Activated CD4-positive, alpha-beta T cell treated with anti-CD3 and anti-CD28 coated beads for 36 hours (primary cell): ENCODE measurements at regions not wholly inside any gene's neighbourhood (a gene's known extent, or its start where the extent isn't known, plus 50 kb on each side); places are given as distances from the start of the nearest gene placed in this dataset.
A peak's percentile ranks its signal among the peaks of the same experiment; 100 is the strongest.
"Not testable (repeated sequence)": the region's sequence is repeated elsewhere in the genome, so short reads cannot be mapped to it uniquely, and the experiment has no call there.

Experiments used
- ATAC-seq: fragments of 200-7000 bp; cut with Tn5 transposase; one replicate; pipeline ENCODE4 v1.10.0; 2021; ENCODE audit warnings: mild to moderate bottlenecking, moderate library complexity
- CTCF ChIA-PET: fragments of 350-600 bp; sonication (Branson Sonifier 250); formaldehyde crosslinking; loops from one replicate; lab custom pipeline; 2021; ENCODE audit warnings: antibody characterized with exemption; lab: Charles Lee
- POLR2A ChIA-PET: fragments of 350-600 bp; sonication (Branson Sonifier 250); formaldehyde crosslinking; loops from one replicate; lab custom pipeline; 2021; ENCODE audit warnings: antibody characterized with exemption, inconsistent platforms; lab: Charles Lee
- DNase-seq: peaks from one replicate; pipeline ENCODE4 v3.0.0-alpha.2; 2020
- H3K27ac Mint-ChIP-seq: one replicate; pipeline ENCODE4 v1.8.0; 2021; ENCODE audit warnings: mixed read lengths
- H3K27me3 Mint-ChIP-seq: one replicate; pipeline ENCODE4 v1.8.0; 2021; ENCODE audit warnings: mixed read lengths
- H3K36me3 Mint-ChIP-seq: one replicate; pipeline ENCODE4 v1.8.0; 2021; ENCODE audit warnings: low read depth, mixed read lengths
- H3K4me1 Mint-ChIP-seq: one replicate; pipeline ENCODE4 v1.8.0; 2021; ENCODE audit warnings: mixed read lengths
- H3K4me3 Mint-ChIP-seq: one replicate; pipeline ENCODE4 v1.8.0; 2021; ENCODE audit warnings: mild to moderate bottlenecking, moderate library complexity, mixed read lengths
- H3K9me3 Mint-ChIP-seq: one replicate; pipeline ENCODE4 v1.8.0; 2021; ENCODE audit warnings: low read depth, mixed read lengths
- intact Hi-C, 2 experiments: fragments of 100-400 bp; cut with DNase I in 1 of 2; cut with micrococcal nuclease in 1 of 2; formaldehyde crosslinking; loops; one replicate each; pipeline versions ENCODE4 v1.14.2 to v1.15.1; 2022 to 2024; cut with DNase I, micrococcal nuclease

GRCh38 chr4:26057839-26058238 is 143.8 kb downstream of the SMIM20 start:
- intact Hi-C loops = loop anchor here in 1 of 2 experiments (1.0 kb wide), 1 partner anchor 16 kb away; no protein-coding TSS in a partner anchor
- H3K4me3 Mint-ChIP-seq = not testable (repeated sequence)

DNA sequence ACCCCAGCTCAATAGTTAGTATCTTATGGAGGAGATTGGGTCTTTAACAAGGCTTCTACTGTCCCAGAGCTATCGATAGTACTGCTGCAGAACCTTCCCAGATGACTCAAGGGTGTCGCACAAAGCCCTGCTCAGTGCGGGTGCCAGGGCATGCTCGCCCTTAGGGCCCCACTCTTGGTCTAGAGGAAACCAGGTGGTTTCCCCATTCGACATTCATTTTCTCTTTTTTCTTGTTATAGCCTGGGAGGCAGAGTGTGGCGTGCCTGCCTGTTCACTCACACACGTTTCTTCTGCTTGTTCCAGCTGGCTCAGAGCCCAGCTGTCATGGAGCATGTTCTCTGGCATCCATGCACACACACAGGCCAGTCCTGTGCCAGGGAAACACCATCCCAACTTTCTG is 144.5 kb downstream of the SMIM20 start:
- no peak overlapping the region for H3K4me3 Mint-ChIP-seq
- DNase-seq (peak; percentile 80), ATAC-seq (peak; percentile 97)
- ChIA-PET POLR2A (interaction anchor here (0.7 to 1.1 kb wide), 2 partner anchors 261 to 275 kb away, joined by 3 read pairs; no protein-coding TSS in a partner anchor), CTCF (interaction anchor here (0.7 to 1.6 kb wide), 10 partner anchors 10 to 415 kb away, joined by 3 to 6 read pairs (median 3); no protein-coding TSS in a partner anchor)
- peaks cover 5% of the 10 kb centered on the region for H3K9me3 Mint-ChIP-seq
- intact Hi-C loops = loop anchor here in 1 of 2 experiments (1.0 kb wide), 1 partner anchor 16 kb away; no protein-coding TSS in a partner anchor
- H3K36me3 Mint-ChIP-seq = no peaks in the 10 kb centered on the region
- peaks cover 9% of the 10 kb centered on the region for H3K27me3 Mint-ChIP-seq
- H3K27ac Mint-ChIP-seq = peak overlapping the region; percentile 53
- H3K4me1 Mint-ChIP-seq = peaks cover 20% of the 10 kb centered on the region

More at GRCh38 chr4:26057839-26058238, 143.8 kb downstream of the SMIM20 start:
- not testable (repeated sequence) for H3K36me3 Mint-ChIP-seq, DNase-seq, H3K27ac Mint-ChIP-seq, H3K27me3 Mint-ChIP-seq, ATAC-seq, H3K9me3 Mint-ChIP-seq
- H3K4me1 Mint-ChIP-seq = peaks cover 20% of the 10 kb centered on the region
- CTCF ChIA-PET = interaction anchor here (0.6 to 1.2 kb wide), 5 partner anchors 31 to 416 kb away, joined by 3 read pairs; no protein-coding TSS in a partner anchor
- POLR2A ChIA-PET = interaction anchor here (0.6 kb wide), 1 partner anchor 135 kb away, joined by 3 read pairs; no protein-coding TSS in a partner anchor

DNA sequence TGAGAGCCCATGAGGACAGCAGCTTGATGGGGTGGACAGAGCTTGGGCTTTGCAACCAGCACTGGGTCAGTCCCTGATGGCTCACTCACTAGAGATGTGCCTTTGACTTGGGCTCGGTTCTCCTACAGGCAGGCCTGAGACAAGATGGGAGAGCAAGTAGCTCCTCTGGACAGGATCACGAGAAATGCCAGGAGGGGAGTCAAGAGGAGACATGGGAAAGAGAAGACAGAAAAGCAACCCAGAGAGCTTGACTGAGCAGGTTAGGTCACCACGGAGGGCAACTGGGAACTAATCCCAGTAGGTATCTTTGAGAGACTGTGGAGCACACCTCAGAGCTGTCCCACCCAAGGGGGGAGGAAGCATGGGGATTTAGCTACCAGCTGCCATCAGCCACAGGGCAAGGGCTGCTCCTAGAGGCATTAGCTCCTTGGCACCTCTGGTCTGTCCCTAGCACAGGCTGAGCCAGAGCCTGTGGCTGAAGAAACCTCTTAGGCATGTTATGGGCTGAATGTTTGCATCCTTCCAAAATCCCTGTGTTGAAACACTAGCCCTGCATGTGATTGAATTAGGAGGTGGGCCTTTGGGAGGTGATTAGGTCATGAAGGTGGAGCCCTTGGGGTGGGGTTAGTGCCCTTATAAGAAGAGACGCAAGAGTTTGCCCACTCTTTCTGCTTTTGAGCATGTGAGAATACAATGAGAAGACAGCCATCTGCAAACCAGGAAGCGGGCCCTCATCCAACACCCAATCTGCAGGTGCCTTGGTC is 145.6 kb downstream of the SMIM20 start:
- H3K4me3 Mint-ChIP-seq = no peak overlapping the region
- intact Hi-C loops = no loop called here
- H3K4me1 Mint-ChIP-seq = peaks cover 20% of the 10 kb centered on the region
- no peaks in the 10 kb centered on the region for H3K36me3 Mint-ChIP-seq
- H3K27me3 Mint-ChIP-seq = peaks cover 9% of the 10 kb centered on the region
- peaks cover 4% of the 10 kb centered on the region for H3K9me3 Mint-ChIP-seq
- DNase-seq = no peak
- CTCF ChIA-PET = interaction anchor here (0.5 to 1.6 kb wide), 9 partner anchors 9 to 354 kb away, joined by 3 to 6 read pairs (median 3); no protein-coding TSS in a partner anchor
- POLR2A ChIA-PET = interaction anchor here (0.7 to 1.1 kb wide), 2 partner anchors 15 to 260 kb away, joined by 3 read pairs; no protein-coding TSS in a partner anchor
- ATAC-seq = no peak
- H3K27ac Mint-ChIP-seq = peak overlapping the region; percentile 44

DNA sequence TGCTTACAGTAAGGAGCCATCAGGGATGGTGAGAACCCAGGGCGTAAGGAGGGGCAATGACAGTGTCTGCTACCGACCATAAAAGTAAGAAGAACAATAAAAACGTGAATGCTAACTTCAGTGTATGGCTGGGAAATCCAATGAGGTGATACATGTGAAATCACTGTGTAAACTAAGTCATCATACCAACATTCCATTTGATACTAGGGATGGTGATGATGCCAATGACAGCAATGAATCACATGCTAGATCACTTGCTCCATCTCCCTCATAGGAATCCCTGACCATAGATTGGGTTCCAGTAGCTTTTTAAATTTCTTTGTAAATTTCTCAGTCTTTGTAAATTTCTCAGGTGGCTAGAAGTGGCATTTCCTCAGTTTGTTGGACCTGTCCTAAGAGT is 146.3 kb downstream of the SMIM20 start:
- ChIA-PET CTCF (interaction anchor here (0.5 to 0.7 kb wide), 3 partner anchors 137 to 317 kb away, joined by 3 read pairs; no protein-coding TSS in a partner anchor), POLR2A (no interaction called here)
- DNase-seq = no peak
- no peaks in the 10 kb centered on the region for H3K36me3 Mint-ChIP-seq
- H3K4me3 Mint-ChIP-seq = no peak overlapping the region
- peaks cover 19% of the 10 kb centered on the region for H3K4me1 Mint-ChIP-seq
- peaks cover 9% of the 10 kb centered on the region for H3K27me3 Mint-ChIP-seq
- intact Hi-C loops = no loop called here
- peaks cover 2% of the 10 kb centered on the region for H3K9me3 Mint-ChIP-seq
- no peak overlapping the region for H3K27ac Mint-ChIP-seq
- no peak for ATAC-seq

- ATAC-seq (peak; percentile 52), DNase-seq (peak; percentile 53)
- H3K9me3 Mint-ChIP-seq = peaks cover under 1% of the 10 kb centered on the region
- intact Hi-C loops = loop anchor here in 1 of 2 experiments (1.0 kb wide), 1 partner anchor 349 kb away; no protein-coding TSS in a partner anchor
- peaks cover 13% of the 10 kb centered on the region for H3K27me3 Mint-ChIP-seq
- no peak overlapping the region for H3K4me3 Mint-ChIP-seq
- ChIA-PET POLR2A (no interaction called here), CTCF (interaction anchor here (0.6 to 1.1 kb wide), 5 partner anchors 73 to 348 kb away, joined by 3 read pairs; no protein-coding TSS in a partner anchor)
- H3K36me3 Mint-ChIP-seq = no peaks in the 10 kb centered on the region
- H3K4me1 Mint-ChIP-seq = peaks cover 19% of the 10 kb centered on the region
- H3K27ac Mint-ChIP-seq = no peak overlapping the region
Measured at GRCh38 chr4:26061248-26061986, 147.4 kb downstream of the SMIM20 start.

- Mint-ChIP-seq H3K4me3 (no peak overlapping the region), H3K36me3 (no peaks in the 10 kb centered on the region), H3K4me1 (peaks cover 19% of the 10 kb centered on the region), H3K27ac (no peak overlapping the region), H3K9me3 (no peaks in the 10 kb centered on the region), H3K27me3 (peaks cover 13% of the 10 kb centered on the region)
- ChIA-PET POLR2A (no interaction called here), CTCF (interaction anchor here (1.0 to 1.1 kb wide), 2 partner anchors 74 to 283 kb away, joined by 3 read pairs; no protein-coding TSS in a partner anchor)
- ATAC-seq (no peak), DNase-seq (no peak)
- intact Hi-C loops = no loop called here
Measured at GRCh38 chr4:26062215-26062614, 148.2 kb downstream of the SMIM20 start.

- peaks cover 12% of the 10 kb centered on the region for H3K27me3 Mint-ChIP-seq
- H3K4me3 Mint-ChIP-seq, H3K9me3 Mint-ChIP-seq, POLR2A ChIA-PET, DNase-seq, ATAC-seq, intact Hi-C loops, H3K36me3 Mint-ChIP-seq, H3K4me1 Mint-ChIP-seq, H3K27ac Mint-ChIP-seq: not testable (repeated sequence)
- CTCF ChIA-PET = interaction anchor here (0.9 to 1.0 kb wide), 2 partner anchors 35 to 260 kb away, joined by 3 to 4 read pairs; no protein-coding TSS in a partner anchor
Measured at GRCh38 chr4:26064009-26064408, 150.0 kb downstream of the SMIM20 start.

DNA sequence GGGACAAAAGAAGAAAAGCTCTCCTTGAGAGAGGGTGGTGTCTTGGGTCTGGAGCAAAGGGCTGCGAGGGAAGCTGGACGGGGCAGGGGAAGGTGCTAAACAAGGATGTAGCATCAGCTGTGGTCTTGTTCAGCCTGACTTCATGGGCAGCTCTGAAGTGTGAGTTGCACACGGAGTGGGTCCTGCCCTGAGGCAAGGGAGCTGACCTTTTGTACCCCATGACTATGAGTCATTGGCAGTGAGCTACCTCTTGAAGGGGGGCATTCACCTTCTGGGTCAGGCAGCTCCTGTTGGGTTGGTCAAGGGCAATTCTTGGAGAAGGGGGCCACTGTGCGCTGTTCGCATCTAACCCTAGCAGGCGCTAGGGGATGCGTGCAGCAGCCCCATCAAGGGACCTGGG is 151.8 kb downstream of the SMIM20 start:
- intact Hi-C loops = loop anchor here in 1 of 2 experiments (5.0 kb wide), 1 partner anchor 346 kb away; no protein-coding TSS in a partner anchor
- Mint-ChIP-seq H3K4me1 (peaks cover 3% of the 10 kb centered on the region), H3K9me3 (no peaks in the 10 kb centered on the region), H3K4me3 (no peak overlapping the region), H3K27ac (no peak overlapping the region), H3K27me3 (peaks cover 10% of the 10 kb centered on the region), H3K36me3 (no peaks in the 10 kb centered on the region)
- POLR2A ChIA-PET = no interaction called here
- DNase-seq = no peak
- CTCF ChIA-PET = interaction anchor here (1.4 kb wide), 1 partner anchor 95 kb away, joined by 4 read pairs; no protein-coding TSS in a partner anchor
- no peak for ATAC-seq

DNA sequence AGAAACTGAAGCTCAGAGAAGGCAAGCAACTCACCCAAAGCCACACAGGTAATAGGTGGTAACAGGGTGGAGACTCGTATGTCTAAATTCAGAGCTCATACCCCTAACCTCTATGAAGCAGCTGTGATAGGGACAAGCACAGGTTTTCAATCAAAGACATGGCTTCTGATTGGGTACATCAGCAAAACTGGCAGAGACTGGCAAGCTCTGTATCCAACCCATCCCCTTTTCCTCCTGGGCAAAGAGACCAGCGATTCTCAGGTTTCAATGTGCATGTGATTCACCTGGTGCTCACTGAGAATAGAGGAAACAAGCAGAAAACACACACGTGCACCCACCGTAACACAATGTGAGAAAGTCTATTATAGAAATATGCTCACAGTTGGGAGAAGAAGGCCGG is 153.0 kb downstream of the SMIM20 start:
- Mint-ChIP-seq H3K27ac (no peak overlapping the region), H3K27me3 (peaks cover 10% of the 10 kb centered on the region), H3K4me3 (no peak overlapping the region), H3K36me3 (no peaks in the 10 kb centered on the region), H3K9me3 (no peaks in the 10 kb centered on the region), H3K4me1 (peaks cover 7% of the 10 kb centered on the region)
- DNase-seq = no peak
- ATAC-seq = no peak
- ChIA-PET POLR2A (no interaction called here), CTCF (interaction anchor here (1.4 kb wide), 1 partner anchor 94 kb away, joined by 4 read pairs; no protein-coding TSS in a partner anchor)
- intact Hi-C loops = loop anchor here in 1 of 2 experiments (5.0 kb wide), 1 partner anchor 345 kb away; no protein-coding TSS in a partner anchor

DNA sequence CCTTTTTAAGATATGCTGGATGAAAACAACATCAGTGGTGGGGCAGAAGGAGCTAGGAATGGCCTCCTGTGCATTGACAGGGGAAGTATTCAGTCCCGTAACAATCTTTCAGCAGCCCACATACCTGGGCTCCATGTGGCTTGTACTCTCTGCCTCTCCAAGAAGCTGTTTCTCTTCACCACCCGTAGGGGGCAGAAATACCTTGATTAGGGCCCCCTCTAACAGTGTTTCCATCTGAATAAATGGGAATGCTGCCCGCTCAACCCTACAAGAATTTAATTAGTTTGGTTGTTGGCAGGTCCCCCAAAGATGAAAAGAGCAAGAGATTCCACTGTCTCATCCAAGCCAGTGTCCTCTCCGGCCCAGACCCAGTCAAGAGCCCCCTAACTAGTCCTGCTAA is 155.2 kb downstream of the SMIM20 start:
- intact Hi-C loops = loop anchor here in 1 of 2 experiments (5.0 kb wide), 1 partner anchor 343 kb away; no protein-coding TSS in a partner anchor
- Mint-ChIP-seq H3K4me1 (peaks cover 20% of the 10 kb centered on the region), H3K36me3 (no peaks in the 10 kb centered on the region), H3K27ac (no peak overlapping the region), H3K9me3 (no peaks in the 10 kb centered on the region), H3K4me3 (no peak overlapping the region), H3K27me3 (peaks cover 10% of the 10 kb centered on the region)
- CTCF ChIA-PET = interaction anchor here (0.6 to 1.3 kb wide), 9 partner anchors 10 to 367 kb away, joined by 3 to 6 read pairs (median 4); no protein-coding TSS in a partner anchor
- DNase-seq (no peak), ATAC-seq (peak; percentile 67)
- POLR2A ChIA-PET = no interaction called here
